H1 (cell line): ENCODE measurements at regions not wholly inside any gene's neighbourhood (a gene's known extent, or its start where the extent isn't known, plus 50 kb on each side); places are given as distances from the start of the nearest gene placed in this dataset.

ENCODE experiments used
- CTCF ChIA-PET: fragments of 300-600 bp; sonication (Branson Sonifier 250); formaldehyde crosslinking; loops from one replicate; lab custom pipeline; 2021; ENCODE audit not compliant: partially characterized antibody; lab: Charles Lee
- POLR2A ChIA-PET: fragments of 300-600 bp; sonication (Branson Sonifier 250); formaldehyde crosslinking; loops from one replicate; lab custom pipeline; 2021; ENCODE audit warnings: inconsistent platforms; ENCODE audit not compliant: partially characterized antibody; lab: Charles Lee
- DNase-seq, 2 experiments: peaks; one replicate each; pipeline versions ENCODE4 v3.0.0 to v3.0.0-alpha.2; 2010 to 2022; ENCODE audit warnings: low spot score in 2 of 2, low read depth in 1 of 2, mixed read lengths in 1 of 2
- FAIRE-seq: peaks from 2 replicates; lab custom pipeline; 2011; peaks lifted over from hg19 to GRCh38; lab: Jason Lieb, UNC
- H2AFZ ChIP-seq: 2 replicates; pipeline ENCODE4 v1.8.1; 2012; ENCODE audit warnings: low read length, inconsistent platforms
- H2AK5ac ChIP-seq: 2 replicates; pipeline ENCODE4 v1.6.1; 2013; ENCODE audit warnings: low read depth, low read length
- H2BK120ac ChIP-seq: replicated peaks from 2 replicates; pipeline ENCODE3; 2013; ENCODE audit warnings: low read depth, low read length, inconsistent platforms
- H2BK12ac ChIP-seq: 2 replicates; pipeline ENCODE4 v1.6.1; 2013; ENCODE audit warnings: low read depth, low read length
- H2BK15ac ChIP-seq: 2 replicates; pipeline ENCODE4 v1.6.1; 2013; ENCODE audit warnings: low read length
- H2BK20ac ChIP-seq: 2 replicates; pipeline ENCODE4 v1.6.1; 2013; ENCODE audit warnings: low read length
- H2BK5ac ChIP-seq: 2 replicates; pipeline ENCODE4 v1.6.1; 2013; ENCODE audit warnings: low read depth, low read length
- H3K14ac ChIP-seq: 2 replicates; pipeline ENCODE4 v1.6.1; 2013; ENCODE audit warnings: inconsistent platforms; ENCODE audit not compliant: insufficient read length
- H3K18ac ChIP-seq: 2 replicates; pipeline ENCODE4 v1.6.1; 2013; ENCODE audit warnings: low read length; ENCODE audit errors: extremely low read depth
- H3K23ac ChIP-seq: 2 replicates; pipeline ENCODE4 v1.6.1; 2013; ENCODE audit warnings: inconsistent platforms; ENCODE audit not compliant: insufficient read length
- H3K23me2 ChIP-seq: 2 replicates; pipeline ENCODE4 v1.6.1; 2013; ENCODE audit warnings: low read depth, low read length
- H3K27ac ChIP-seq: 2 replicates; pipeline ENCODE4 v1.6.1; 2011; ENCODE audit warnings: low read depth, low read length, inconsistent platforms
- H3K27me3 ChIP-seq, 4 experiments: replicated peaks in 1 of 4; 1 replicate in 1 of 4; 2 replicates in 3 of 4; pipeline versions ENCODE4 v1.6.1 to v1.8.1; 2011 to 2013; ENCODE audit warnings: low read length in 3 of 4, mild to moderate bottlenecking in 3 of 4, inconsistent platforms in 2 of 4, mixed read lengths in 2 of 4, moderate library complexity in 1 of 4; ENCODE audit not compliant: control insufficient read depth in 3 of 4, insufficient read depth in 3 of 4; ENCODE audit errors: extremely low read depth in 1 of 4
- H3K36me3 ChIP-seq, 4 experiments: 2 replicates each; pipeline versions ENCODE4 v1.6.1 to v1.8.1; 2011 to 2013; ENCODE audit warnings: mild to moderate bottlenecking in 4 of 4, low read length in 3 of 4, moderate library complexity in 2 of 4, control low read depth in 1 of 4, inconsistent platforms in 1 of 4; ENCODE audit not compliant: insufficient read depth in 4 of 4, control insufficient read depth in 2 of 4
- H3K4ac ChIP-seq: replicated peaks from 2 replicates; pipeline ENCODE3; 2013; ENCODE audit warnings: low read length, low read depth, mixed read lengths, inconsistent platforms; ENCODE audit not compliant: insufficient read length
- H3K4me1 ChIP-seq, 4 experiments: replicated peaks in 1 of 4; 1 replicate in 1 of 4; 2 replicates in 3 of 4; pipeline versions ENCODE4 v1.6.1 to v1.8.1; 2011 to 2013; ENCODE audit warnings: low read length in 3 of 4, inconsistent platforms in 2 of 4, mixed read lengths in 1 of 4; ENCODE audit not compliant: insufficient read depth in 4 of 4, control insufficient read depth in 3 of 4
- H3K4me2 ChIP-seq, 2 experiments: 2 replicates each; pipeline versions ENCODE4 v1.6.1 to v1.8.1; 2011 to 2013; ENCODE audit warnings: low read depth in 2 of 2, low read length in 2 of 2, control low read depth in 1 of 2, inconsistent platforms in 1 of 2, mild to moderate bottlenecking in 1 of 2; ENCODE audit not compliant: insufficient read depth in 1 of 2
- H3K4me3 ChIP-seq, 4 experiments: fragments of 200-600, 300-600 bp in 1 of 4; sonication (generic), shearing (Covaris generic), sonication (Bioruptor Twin) in 1 of 4; 2 replicates each; pipeline versions ENCODE4 v1.5.1 to v1.8.1; 2011 to 2016; ENCODE audit warnings: low read length in 4 of 4, low read depth in 3 of 4, control low read depth in 2 of 4, inconsistent platforms in 2 of 4, mild to moderate bottlenecking in 2 of 4, mixed read lengths in 1 of 4, moderate library complexity in 1 of 4; ENCODE audit not compliant: insufficient read depth in 2 of 4; ENCODE audit errors: extremely low read depth in 1 of 4
- H3K56ac ChIP-seq: replicated peaks from 2 replicates; pipeline ENCODE3; 2013; ENCODE audit warnings: low read depth, mild to moderate bottlenecking, mixed read lengths, low read length, inconsistent platforms; ENCODE audit not compliant: insufficient read length
- H3K79me1 ChIP-seq: 2 replicates; pipeline ENCODE4 v1.6.1; 2013; ENCODE audit warnings: low read depth, low read length, control low read depth
- H3K79me2 ChIP-seq, 2 experiments: 2 replicates each; pipeline versions ENCODE4 v1.6.1 to v1.8.1; 2012 to 2013; ENCODE audit warnings: low read length in 2 of 2, mild to moderate bottlenecking in 2 of 2, inconsistent platforms in 1 of 2; ENCODE audit not compliant: insufficient read depth in 2 of 2, control insufficient read depth in 1 of 2
- H3K9ac ChIP-seq, 4 experiments: replicated peaks in 1 of 4; 1 replicate in 1 of 4; 2 replicates in 3 of 4; pipeline versions ENCODE4 v1.6.1 to v1.8.1; 2011 to 2013; ENCODE audit warnings: low read depth in 3 of 4, low read length in 3 of 4, control low read depth in 2 of 4, mild to moderate bottlenecking in 2 of 4, moderate library complexity in 2 of 4, inconsistent platforms in 1 of 4; ENCODE audit errors: extremely low read depth in 1 of 4
- H3K9me3 ChIP-seq, 2 experiments: 2 replicates each; pipeline versions ENCODE4 v1.6.1 to v1.8.1; 2012 to 2013; ENCODE audit warnings: mild to moderate bottlenecking in 2 of 2, moderate library complexity in 2 of 2, control low read depth in 1 of 2, inconsistent platforms in 1 of 2, low read depth in 1 of 2, low read length in 1 of 2, mixed read lengths in 1 of 2; ENCODE audit not compliant: insufficient read depth in 2 of 2
- H4K20me1 ChIP-seq, 2 experiments: replicated peaks in 1 of 2; 2 replicates each; pipeline versions ENCODE3 to v1.8.1; 2011 to 2013; ENCODE audit warnings: inconsistent platforms in 2 of 2, low read length in 2 of 2, mild to moderate bottlenecking in 1 of 2; ENCODE audit not compliant: insufficient read depth in 2 of 2, control insufficient read depth in 1 of 2
- H4K5ac ChIP-seq: 2 replicates; pipeline ENCODE4 v1.6.1; 2013; ENCODE audit warnings: low read length, low read depth, mixed read lengths, inconsistent platforms; ENCODE audit not compliant: insufficient read length
- H4K8ac ChIP-seq: 2 replicates; pipeline ENCODE4 v1.8.0; 2013; ENCODE audit warnings: mild to moderate bottlenecking, moderate library complexity, low read length, inconsistent platforms; ENCODE audit not compliant: insufficient read depth; ENCODE audit errors: extremely low read depth
- H4K91ac ChIP-seq: replicated peaks from 2 replicates; pipeline ENCODE3; 2013; ENCODE audit warnings: low read length, mixed read lengths, inconsistent platforms; ENCODE audit not compliant: insufficient read length
- CBX8 ChIP-seq: fragments of 300-800, 300-1000 bp; sonication (generic); IDR thresholded peaks from 2 replicates; pipeline ENCODE4 v1.7.1; 2016; ENCODE audit warnings: low read depth, low read length, borderline replicate concordance
- CEBPB ChIP-seq: IDR thresholded peaks from 2 replicates; pipeline ENCODE4 v1.6.1; 2012; ENCODE audit warnings: low read depth, low read length
- EZH2 ChIP-seq: fragments of 200-600 bp; sonication (generic); IDR thresholded peaks from 2 replicates; pipeline ENCODE4 v1.7.1; 2012; ENCODE audit warnings: low read depth, mild to moderate bottlenecking, moderate library complexity, low read length, inconsistent platforms; ENCODE audit not compliant: severe bottlenecking
- FOSL1 ChIP-seq: IDR thresholded peaks from 2 replicates; pipeline ENCODE4 v1.6.1; 2011; ENCODE audit warnings: mild to moderate bottlenecking, low read depth, low read length, moderate library complexity; ENCODE audit not compliant: insufficient read depth
- GTF2F1 ChIP-seq: IDR thresholded peaks from 2 replicates; pipeline ENCODE4 v1.6.1; 2012; ENCODE audit warnings: low read depth, low read length, improper control_type of control experiment, borderline replicate concordance
- HDAC6 ChIP-seq: IDR thresholded peaks from one replicate; pipeline ENCODE4 v1.7.1; 2012; ENCODE audit warnings: low read depth, mild to moderate bottlenecking, inconsistent platforms, low read length, moderate library complexity
- KDM4A ChIP-seq: IDR thresholded peaks from one replicate; pipeline ENCODE4 v1.7.1; 2012; ENCODE audit warnings: low read depth, mild to moderate bottlenecking, moderate library complexity, low read length, inconsistent platforms; ENCODE audit not compliant: severe bottlenecking
- NANOG ChIP-seq: IDR thresholded peaks from 2 replicates; pipeline ENCODE4 v1.6.1; 2011; ENCODE audit warnings: low read length, low read depth, mild to moderate bottlenecking, inconsistent platforms; ENCODE audit not compliant: insufficient read depth, poor library complexity, severe bottlenecking
- POLR2A ChIP-seq, 2 experiments: IDR thresholded peaks; 1 replicate in 1 of 2; 2 replicates in 1 of 2; pipeline ENCODE4 v1.6.1; 2011; ENCODE audit warnings: low read depth in 2 of 2, low read length in 2 of 2, mild to moderate bottlenecking in 2 of 2; ENCODE audit errors: control extremely low read depth in 1 of 2
- RFX5 ChIP-seq: IDR thresholded peaks from 2 replicates; pipeline ENCODE4 v1.6.1; 2011; ENCODE audit warnings: low read depth, low read length, improper control_type of control experiment, borderline replicate concordance
- WGBS, 2 experiments: shearing (Covaris generic) in 1 of 2; methylation state at CpG; one replicate each; pipeline versions ENCODE4 v1.1.6 to v1.1.7; 2013 to 2015; ENCODE audit warnings: low lambda C conversion rate in 2 of 2, mixed read lengths in 2 of 2, inconsistent platforms in 1 of 2, low coverage in 1 of 2, missing lambda C conversion rate in 1 of 2; ENCODE audit not compliant: insufficient replicate concordance in 2 of 2, insufficient coverage in 1 of 2, insufficient read length in 1 of 2; ENCODE audit errors: extremely low coverage in 1 of 2, missing lambda C conversion rate in 1 of 2; 5-methylcytosine and 5-hydroxymethylcytosine counted together
- TF ChIP-seq, protein P1 (sequence below): IDR thresholded peaks from 2 replicates; pipeline ENCODE4 v1.6.1; 2012; ENCODE audit warnings: low read length, inconsistent platforms
- TF ChIP-seq, protein P2 (sequence below): IDR thresholded peaks from 2 replicates; pipeline ENCODE4 v1.6.1; 2012; ENCODE audit warnings: inconsistent platforms

DNA sequence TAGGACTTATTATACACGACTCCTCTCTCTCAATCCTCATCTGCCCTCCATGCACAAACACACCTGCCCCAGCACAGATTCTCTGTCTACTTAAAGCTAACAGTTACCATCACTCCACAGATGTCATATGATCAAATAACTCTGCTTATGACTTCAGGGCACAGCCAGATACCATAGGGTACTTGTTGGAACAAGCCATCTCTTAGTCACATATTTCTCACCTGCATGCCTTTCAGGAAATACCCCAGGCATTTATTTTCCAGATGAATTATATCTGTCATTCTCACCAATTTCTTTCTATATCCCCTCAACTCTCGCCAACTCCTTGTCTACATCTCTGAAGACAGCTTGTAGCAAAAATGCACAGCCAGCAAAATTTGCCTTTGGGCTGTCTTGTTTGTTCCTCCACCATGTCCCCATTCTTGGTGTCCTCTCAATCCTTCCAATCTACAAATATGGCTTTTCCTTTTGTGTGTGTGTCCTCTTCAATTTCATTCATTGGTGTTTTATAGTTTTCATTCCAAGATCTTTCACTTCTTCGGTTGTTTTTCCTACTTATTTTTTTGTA is 353.9 kb upstream of the CAMK1G start:
- Histone ChIP-seq H3K4me1 (peaks cover 0 to 6% (median 0%) of the 10 kb centered on the region in 4 experiments; a peak in 1 of 7 replicates), H3K79me1 (no peaks in the 10 kb centered on the region), H2BK12ac (no peak overlapping the region), H2BK15ac (no peak overlapping the region), H3K4me3 (no peak overlapping the region), H3K4ac (no peak overlapping the region), H4K91ac (no peak overlapping the region), H2AK5ac (no peak overlapping the region), H3K79me2 (no peaks in the 10 kb centered on the region), H3K9me3 (peaks cover 0 to 7% of the 10 kb centered on the region in 2 experiments; a peak in 2 of 4 replicates), H2BK120ac (no peak overlapping the region), H2BK5ac (no peak overlapping the region), H2AFZ (no peak overlapping the region), H2BK20ac (no peak overlapping the region), H4K20me1 (no peaks in the 10 kb centered on the region), H3K23me2 (no peaks in the 10 kb centered on the region), H3K14ac (no peak overlapping the region), H4K5ac (no peak overlapping the region), H3K23ac (no peak overlapping the region), H3K36me3 (no peaks in the 10 kb centered on the region; a peak in 1 of 8 replicates), H3K4me2 (no peak overlapping the region), H3K27ac (no peak overlapping the region), H3K9ac (no peak overlapping the region), H3K27me3 (no peaks in the 10 kb centered on the region), H4K8ac (no peak overlapping the region), H3K18ac (no peak overlapping the region), H3K56ac (no peak overlapping the region)
- ChIA-PET CTCF (interaction anchor here (1.1 to 2.1 kb wide), 4 partner anchors 19 to 283 kb away, joined by 3 to 7 read pairs (median 4); no protein-coding TSS in a partner anchor), POLR2A (no interaction called here)
- 88 to 100% methylated on average over 1 to 3 of the region's 3 CpGs for WGBS, 2 experiments
- no peak for FAIRE-seq
- no peak for DNase-seq
- TF ChIP-seq GTF2F1 (no peak), POLR2A (IDR thresholded peaks at IDR 0.05; ENCODE audit: control extremely low read depth in 1 of 2, low read depth in 2 of 2, low read length in 2 of 2) (no peak), HDAC6 (no peak), RFX5 (no peak), EZH2 (no peak), KDM4A (no peak), FOSL1 (no peak), CBX8 (no peak), CEBPB (no peak), NANOG (no peak)
- TF ChIP-seq, protein P1, sequence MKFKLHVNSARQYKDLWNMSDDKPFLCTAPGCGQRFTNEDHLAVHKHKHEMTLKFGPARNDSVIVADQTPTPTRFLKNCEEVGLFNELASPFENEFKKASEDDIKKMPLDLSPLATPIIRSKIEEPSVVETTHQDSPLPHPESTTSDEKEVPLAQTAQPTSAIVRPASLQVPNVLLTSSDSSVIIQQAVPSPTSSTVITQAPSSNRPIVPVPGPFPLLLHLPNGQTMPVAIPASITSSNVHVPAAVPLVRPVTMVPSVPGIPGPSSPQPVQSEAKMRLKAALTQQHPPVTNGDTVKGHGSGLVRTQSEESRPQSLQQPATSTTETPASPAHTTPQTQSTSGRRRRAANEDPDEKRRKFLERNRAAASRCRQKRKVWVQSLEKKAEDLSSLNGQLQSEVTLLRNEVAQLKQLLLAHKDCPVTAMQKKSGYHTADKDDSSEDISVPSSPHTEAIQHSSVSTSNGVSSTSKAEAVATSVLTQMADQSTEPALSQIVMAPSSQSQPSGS, result no peak
- TF ChIP-seq, protein P2, sequence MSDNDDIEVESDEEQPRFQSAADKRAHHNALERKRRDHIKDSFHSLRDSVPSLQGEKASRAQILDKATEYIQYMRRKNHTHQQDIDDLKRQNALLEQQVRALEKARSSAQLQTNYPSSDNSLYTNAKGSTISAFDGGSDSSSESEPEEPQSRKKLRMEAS, result no peak
